Stimulated activated CD8-positive, alpha-beta memory T cell treated with anti-CD3 and anti-CD28 coated beads, Interleukin-4, amount 100 ng/mL, for 48 hours (primary cell): ENCODE measurements at regions not wholly inside any gene's neighbourhood (a gene's known extent, or its start where the extent isn't known, plus 50 kb on each side); places are given as distances from the start of the nearest gene placed in this dataset.
A peak's percentile ranks its signal among the peaks of the same experiment; 100 is the strongest.

Source experiments
- DNase-seq: peaks from one replicate; pipeline ENCODE4 v3.0.0-alpha.2; 2020

DNA sequence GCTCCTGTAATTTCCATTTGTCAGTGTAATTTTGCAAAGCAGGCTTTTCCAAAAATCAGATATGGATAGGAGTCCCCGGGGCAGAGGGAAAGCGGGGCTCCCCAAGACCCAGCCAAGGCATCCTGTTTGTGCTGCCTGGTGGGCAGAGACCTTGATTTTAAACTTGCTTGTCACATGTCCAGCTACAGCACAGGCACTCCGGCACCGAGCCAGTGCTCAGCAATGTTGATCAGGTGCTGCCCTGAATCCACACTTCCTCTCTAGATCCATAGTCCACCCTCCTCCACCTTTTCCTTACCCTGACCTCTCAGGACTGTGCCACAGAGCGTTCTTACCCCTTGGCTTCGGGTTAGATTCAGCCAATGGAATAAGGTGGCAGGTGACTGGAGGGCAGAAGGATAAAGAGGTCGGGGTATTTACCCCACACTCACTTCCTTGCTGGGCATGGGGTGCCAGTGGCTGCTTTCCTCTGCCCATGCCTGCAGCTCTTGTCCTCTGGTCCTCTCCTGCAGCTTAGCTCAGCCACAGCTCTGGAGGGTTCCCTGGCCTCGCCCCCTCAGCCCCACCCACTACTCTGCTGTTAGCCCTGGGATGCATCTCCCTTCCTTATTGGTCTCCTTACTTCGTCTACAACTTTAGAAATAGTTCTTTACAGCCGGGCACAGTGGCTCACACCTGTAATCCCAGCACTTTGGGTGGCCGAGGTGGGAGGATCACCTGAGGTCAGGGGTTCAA is 80.1 kb downstream of the IRF2BPL start:
- DNase-seq: no peak

DNA sequence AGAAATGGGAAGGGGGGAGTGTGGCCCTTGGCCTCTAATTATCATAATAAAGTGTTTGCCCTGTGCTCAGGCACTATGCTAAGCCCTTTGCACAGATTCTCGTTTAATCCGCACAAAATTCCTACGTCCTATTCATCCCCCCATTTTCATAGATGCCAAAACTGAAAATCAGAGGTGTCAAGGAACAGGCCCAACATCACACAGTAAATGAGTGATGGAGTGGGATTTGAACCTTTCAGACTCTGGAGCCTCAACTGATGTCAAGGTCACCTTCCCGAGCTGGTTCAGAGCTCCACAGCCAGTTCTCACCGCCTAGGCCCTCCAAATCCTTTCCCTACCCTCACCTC is 80.7 kb downstream of the IRF2BPL start:
- no peak for DNase-seq

DNA sequence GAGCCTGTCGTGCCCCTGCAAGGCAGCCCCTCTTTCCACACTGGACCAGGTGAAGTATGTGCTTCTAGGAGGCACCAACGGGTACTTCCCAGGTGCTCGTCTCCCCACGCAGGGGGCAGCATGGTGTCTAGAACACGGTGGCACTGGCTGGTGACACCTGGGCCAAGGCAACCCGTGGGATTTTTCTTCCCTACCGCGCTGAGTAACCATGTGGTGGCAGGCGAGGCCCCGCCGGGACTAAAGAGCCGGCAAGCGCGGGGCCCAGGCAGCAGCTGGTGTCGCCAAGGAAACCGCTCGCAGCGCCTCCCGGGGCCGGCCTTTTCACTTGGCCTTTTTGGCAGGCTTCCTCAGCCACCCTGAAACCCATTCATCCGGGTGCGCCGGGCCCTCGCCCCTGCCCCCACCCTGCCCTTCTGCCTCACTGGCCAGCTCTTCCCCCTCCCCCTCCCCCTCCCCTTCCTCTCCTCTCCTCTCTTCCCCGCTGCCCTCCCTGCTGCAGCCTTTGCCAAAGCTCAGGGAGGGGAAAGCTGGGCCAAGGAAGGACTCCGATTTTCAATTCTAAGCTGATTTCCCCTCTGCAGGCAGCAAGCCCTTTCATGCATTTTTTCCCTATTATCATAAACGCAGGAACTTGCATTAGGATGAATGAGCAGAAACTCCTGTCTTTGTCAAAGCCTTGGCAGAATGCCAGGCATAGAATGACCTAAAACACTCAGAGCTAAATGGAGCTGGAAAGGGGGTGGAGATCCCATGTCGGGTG is 81.2 kb downstream of the IRF2BPL start:
- peak; percentile 86 for DNase-seq

DNA sequence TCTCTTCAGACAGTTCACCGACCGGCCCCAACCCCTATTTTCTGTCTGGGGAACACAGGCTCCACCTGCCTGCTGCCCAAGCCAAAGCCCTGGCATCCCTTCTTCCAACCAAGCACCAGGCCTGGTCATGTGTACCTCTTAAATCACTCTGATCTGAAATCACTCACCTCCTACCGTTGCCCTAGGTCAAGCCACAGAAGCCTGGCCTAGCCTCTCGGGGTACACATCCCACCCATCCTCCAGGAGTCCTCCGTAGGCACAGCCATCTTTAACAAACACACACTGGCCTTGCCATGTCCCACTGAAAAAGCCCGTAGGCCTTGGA is 81.8 kb downstream of the IRF2BPL start:
- DNase-seq: no peak

DNA sequence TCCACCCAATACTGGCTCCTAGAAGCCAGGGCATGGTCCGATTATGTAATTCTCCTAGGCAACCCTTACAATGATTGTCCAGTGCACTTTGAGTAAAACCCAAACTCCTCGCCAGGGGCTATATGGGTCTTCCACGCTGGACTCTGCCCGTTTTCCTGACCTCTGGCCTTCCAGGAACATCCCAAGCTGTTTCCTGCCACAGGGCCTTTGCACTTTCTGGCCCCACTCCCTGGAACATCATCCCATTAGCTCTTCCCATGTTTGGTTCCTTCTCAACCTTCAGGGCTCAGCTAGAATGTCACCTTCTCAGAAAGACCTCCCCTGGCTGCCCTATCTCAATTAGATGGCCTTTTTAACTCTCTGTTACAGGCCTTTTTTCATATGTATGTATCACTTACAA is 85.4 kb downstream of the IRF2BPL start:
- DNase-seq: no peak

DNA sequence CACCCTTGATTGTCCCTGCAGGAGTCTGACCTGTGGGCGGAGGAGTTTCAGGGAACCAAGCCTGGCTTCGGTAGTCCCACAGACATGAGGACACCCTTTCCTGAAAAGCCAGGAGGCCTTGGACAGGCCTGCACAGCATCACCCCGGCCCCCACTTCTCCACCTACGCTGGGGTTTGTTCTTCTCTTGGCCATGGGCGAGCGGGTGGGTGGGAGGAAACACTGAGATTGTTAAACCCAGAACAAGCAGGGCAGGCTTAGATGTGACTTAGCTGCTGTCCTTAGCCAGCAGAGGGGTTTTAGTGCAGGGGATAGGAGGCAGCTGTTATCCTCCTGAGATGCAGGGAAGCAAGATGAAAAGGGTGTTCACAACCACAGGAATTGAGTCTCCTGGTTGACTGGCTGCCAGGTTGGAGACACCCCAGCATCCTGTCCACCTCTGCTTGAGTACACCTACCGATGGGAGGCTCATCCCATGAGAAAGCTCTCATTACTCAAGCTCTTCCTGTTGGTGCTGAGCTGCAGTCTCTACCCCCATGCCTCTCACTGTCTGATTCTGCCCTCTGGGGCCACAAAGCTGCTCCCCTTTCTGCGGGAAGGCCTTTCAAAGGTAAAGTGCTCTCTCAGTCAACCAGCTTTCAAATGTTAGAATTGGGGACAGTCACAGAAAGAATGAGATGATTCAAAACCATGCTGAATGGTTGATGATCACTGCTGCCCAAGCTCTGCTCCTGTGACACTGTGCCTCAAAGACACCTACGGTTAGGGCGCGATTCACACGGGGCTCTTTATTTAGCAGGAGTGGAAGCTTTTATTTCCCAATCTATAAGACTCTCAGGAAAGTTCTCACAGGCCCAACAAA is 86.3 kb downstream of the IRF2BPL start:
- no peak for DNase-seq

DNA sequence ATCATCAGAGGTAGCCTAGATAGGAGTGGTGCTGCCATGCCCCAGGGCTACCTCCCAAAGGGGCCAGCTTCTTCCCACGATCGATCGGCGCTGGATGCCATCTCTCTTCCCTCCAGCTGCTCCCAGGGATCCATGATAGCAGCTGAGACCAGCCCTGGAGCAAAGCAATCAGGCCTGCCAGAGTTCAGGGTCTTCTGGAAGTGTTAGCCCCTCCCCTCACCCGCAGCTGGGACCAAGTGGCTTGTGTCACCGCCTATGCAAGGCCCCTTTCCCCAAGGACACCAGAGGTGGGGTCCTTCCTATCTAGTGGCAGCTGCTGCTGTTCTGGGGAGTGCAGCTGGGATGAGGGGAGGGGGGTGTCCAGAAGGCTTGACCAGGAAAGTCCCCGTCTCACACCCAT is 87.0 kb downstream of the IRF2BPL start:
- DNase-seq: no peak

DNA sequence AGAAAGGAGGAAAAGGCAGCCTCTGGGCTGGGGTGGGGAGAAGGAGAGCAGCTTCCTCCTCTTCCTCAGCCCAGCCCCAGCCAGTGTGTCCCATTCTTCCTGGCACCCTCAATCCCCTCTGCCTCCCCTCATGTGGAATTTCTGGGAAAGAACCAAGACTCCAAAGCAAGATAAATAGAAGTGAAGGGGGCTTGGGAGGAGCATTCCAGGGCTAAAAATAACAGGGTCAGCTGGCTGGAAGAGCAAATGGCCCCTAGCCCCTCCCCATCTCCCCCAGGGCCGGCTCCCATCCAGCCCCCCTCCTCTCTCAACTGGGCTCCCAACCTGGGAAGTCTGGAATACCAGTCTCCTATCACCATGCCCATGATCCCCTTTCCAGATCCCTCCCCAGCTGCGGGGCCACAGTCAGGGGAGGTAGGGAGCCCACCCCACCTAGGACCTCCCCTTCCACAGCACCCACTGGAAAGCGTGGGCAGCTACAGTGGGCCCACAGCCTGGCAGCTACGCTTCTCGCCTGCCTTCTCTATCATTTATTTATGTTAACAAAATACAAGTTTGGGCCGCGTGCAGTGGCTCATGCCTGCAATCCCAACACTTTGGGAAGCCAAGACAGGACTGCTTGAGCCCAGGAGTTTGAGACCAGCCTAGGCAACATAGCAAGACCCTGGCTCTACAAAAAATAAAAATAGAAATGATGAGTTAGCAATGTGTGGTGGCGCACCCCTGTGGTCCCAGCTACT is 88.3 kb downstream of the IRF2BPL start:
- no peak for DNase-seq

DNA sequence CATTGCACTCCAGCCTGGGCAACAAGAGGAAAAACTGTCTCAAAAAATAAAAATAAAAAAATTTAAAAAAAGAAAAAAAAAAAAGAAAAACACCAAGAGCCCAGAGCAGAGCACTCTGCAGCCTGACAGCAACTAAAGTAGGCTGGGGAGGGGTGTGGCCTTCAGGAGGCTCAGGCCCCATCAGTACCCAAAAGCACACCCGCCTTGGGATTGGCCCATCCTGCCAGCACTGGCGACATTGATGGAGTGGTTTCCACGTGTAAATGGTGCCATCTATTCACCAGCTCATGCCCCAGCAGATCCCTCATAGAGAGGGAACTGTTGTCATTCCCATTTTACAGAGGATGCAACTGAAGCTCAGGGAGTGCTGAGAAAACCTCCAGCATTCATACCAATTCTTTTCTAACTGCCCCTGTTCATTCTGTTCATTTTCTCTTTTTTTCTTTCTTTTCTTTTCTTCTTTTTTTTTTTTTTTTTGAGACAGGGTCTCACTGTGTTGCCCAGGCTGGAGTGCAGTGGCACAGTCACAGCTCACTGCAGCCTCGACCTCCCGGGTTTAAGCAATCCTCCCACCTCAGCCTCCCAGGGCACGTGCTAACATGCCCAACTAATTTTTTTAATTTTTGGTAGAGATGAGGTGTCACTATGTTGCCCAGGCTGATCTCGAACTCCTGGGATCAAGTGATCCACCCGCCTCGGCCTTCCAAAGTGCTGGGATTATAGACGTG is 89.3 kb downstream of the IRF2BPL start:
- no peak for DNase-seq

DNA sequence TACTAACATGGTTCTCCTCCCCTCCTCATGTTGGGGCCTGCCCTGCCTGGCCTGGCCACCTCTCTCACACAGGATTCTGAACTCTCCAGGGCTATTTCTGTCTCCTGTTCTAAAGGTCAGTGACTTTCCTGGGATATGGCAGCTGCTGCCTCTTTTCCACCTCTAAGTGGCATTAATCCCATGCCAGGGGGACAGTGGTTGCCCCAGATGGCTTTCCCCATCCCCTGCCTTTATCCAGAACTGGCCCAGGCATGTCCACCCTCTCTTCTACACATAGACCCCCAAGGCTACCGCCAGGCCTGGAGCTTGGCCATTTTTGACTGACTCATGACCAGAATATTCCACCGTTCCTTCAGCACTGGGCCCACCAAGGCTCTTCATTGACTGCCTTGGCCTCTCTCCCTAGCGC is 90.4 kb downstream of the IRF2BPL start:
- DNase-seq: no peak

DNA sequence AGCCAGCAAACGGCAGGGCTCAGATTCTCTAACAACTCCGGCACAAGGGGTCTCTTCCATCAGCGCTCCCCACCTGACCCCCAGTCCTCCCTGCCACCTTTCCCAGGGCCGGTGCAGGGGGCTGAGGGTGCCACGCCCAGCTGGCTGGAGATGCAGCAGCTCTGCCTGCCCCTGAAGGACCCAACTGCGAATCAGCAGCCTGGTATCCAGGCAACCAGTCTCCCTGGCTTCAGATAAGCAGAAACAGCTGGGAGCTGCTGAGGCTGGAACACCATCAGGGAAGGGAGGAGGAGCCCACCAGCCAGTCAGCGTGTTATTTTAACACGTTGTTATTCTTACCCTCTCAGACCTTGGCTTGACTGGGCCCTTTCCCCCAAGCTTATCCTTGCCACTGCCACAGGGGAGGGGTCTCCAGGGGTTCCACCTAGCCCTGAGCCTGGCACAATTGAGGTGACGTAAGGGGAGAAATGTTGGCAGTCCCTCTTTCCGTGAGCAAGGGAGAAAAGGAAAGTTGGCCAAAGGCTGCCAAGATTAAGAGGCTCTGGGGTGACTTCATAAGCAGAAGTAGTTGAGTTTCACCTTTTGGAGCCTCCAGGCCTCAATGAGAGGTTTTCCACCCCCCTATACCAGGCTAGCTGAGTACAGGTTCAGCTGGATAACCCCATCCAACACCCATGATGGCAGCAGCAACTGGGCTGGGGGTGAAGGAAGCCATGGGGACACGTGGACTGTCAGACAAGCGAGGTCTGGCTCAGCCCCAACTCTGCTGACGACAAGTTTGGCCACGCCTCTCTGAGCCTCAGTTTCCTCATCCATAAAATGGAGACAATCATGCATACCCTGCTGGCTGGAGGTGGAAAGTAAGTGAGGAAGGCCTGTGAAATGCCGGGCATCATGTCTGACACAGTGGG is 91.1 kb downstream of the IRF2BPL start:
- DNase-seq: no peak

DNA sequence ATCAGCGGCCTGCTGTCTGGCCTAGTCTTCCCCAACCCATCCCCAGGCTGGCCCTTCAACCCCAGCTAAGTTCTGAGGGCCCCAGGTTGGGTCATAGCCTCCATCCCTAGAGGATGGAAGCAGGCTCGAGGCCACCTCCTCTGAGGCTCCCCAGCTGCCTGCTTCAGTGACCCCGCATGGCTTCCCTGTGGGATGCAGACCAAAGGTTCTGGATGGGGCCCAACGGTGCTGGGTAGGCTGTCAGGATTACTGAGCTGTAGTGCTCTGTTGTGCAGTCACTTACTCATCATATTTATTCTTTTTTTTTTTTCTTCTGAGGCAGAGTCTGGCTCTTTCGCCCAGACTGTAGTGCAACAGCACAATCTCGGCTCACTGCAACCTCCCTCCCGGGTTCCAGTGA is 92.0 kb downstream of the IRF2BPL start:
- no peak for DNase-seq

DNA sequence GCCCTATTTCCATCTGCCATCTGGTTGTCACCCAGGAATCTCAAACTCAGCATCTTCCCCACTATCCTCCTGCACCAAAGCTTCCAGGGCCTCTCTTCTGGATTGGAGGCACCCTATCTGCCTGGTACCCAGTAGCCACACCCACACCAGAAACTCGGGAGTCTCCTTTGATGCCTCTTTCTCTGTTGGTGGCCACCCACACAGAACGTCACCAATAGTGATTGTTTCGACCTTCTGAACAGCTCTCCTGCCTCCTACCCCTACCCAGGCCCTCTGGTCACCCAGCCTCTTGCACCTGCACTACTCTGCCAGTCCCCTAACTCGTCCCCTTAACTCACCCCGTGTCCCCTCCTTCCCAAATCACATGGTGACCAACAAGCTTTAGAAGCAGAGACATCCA is 95.0 kb downstream of the IRF2BPL start:
- DNase-seq: no peak

DNA sequence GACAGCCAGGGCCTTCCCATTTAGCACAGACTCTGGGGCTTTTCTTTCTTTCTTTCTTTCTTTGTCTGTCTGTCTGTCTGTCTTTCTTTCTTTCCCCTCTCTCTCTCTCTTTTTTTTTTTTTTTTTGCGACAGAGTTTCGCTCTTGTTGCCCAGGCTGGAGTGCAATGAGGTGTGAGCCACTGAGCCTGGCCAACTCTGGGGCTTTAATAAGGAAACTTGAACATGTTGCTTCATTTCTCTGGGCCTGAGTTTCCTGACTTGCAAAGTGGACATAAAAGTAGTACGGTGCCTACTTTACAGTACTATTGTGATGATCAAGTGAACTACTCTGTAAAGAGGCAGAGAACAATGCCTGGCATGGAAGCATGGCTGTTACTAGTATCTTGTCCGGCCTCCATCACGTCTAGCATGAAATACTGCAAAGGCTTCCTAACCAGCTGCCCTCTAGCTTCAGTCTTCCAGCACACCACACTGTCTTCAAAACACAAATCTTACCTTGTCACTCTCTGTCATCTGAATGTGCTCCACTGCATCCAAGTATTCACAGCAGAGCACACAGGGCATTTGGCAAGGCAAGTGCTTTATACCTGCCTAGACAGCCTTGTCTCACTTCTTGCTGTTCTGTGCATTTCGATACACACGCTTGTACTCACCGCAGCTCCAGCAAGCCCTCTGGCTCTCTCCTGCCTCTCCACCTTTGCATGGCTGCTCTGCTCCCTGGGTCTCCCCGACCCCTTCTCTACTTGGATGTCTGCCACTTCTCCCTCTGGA is 96.7 kb downstream of the IRF2BPL start:
- DNase-seq: no peak

DNA sequence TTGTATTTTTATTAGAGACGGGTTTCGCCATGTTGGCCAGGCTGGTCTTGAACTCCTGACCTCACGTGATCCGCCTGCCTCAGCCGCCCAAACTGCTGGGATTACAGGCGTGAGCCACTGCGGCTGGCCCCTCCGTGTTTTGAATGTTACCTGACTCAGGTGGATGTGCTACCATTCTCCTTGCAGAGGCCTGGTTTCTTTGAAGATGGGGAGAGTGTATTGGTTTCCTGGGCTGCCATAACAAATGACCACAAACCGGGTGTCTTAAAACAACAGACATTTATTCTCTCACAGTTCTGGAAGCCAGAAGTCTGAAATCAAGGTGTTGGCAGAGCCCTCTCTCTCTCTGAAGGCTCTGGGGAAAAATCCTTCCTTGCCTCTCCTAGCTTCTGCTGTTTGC is 98.0 kb downstream of the IRF2BPL start:
- no peak for DNase-seq

DNA sequence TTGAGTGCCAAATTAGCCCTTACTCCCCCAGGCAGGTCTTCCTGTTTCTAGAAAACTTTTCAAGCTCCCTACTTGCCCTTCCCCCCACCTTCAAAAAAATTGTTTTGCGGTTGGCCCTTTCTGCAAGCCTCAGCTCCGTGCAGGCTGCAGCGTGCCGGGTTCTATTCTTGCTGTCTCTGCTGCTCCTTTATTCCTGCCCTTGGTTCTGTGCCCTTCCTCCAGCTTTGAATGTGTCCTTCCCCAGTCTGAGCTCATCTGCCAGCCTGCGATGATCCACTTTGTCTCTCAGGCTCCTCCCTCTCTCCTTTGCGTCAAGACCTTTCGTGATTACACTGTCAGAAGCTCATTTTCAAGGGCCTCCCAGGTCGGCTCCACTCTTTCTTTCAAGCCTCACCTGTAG is 98.6 kb downstream of the IRF2BPL start:
- peak; percentile 62 for DNase-seq

DNA sequence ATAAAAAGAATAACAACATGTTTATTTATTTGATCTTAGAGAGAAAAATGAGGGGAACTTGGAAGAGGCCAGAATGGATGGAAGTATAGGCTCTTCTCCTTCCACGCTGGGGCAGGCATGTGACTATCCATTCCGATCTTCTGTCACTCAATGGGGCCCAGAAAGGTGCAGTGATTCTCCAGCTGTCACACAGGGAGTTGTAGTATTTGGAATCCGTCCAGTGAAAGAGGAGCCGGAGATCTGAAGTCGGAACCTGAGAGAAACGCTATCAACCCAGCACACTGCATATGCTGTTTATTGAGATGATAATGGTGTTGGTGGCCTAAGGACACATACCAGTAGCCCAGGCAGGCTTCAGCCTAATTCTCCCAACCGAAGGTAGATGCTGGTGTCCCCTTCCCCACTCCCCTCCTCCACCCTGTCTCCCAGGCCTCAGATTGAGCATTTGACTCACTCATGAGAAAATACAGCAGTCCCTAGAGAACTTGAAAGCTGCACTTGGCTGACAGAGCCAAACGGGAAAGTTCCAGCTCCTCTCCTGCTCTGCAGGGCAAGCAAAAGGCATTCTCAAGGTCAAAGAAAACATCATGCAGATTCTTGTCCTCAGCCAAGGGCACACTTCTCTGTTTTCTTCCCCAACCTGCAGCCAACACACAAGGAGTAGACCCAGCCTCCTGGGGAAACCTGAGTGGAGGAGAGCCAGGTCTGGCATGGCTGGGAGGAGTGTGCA is 100.4 kb downstream of the IRF2BPL start:
- DNase-seq: no peak

DNA sequence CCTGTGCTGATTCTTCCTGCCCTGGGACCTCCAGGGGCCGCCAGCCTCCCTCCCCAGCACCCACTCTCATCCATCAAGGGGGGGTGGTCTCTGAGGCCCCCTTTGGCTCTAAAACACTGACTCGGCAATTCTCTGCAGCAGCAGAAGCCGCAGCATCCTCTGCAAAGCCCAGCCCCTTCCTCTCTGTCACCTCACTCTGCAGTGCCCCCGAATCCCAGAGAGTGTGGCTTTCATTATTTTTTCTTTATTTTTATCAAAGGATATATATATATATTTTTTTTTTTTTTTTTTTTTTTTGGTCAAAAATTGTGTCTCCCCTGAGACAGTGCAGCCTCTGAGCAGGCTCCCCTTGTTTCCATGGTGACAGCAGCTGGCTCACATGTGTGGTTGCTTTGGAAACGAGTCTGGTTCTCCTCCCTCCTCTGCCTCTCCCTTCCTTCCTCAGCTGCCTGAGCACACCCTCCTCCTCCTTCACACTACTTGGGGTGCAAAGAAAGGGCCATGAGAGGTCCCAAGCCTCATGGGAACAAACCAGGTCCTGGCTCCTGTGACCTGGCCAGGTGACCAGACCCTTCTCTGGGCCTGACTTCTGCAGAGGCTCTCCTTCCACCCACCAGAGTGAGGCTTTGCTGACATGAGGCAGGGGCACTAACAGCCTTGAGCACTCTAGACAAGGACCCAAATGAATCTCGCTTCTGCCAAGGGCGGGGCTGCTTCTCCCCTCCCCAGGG is 100.5 kb downstream of the LRRC74A start:
- peak; percentile 58 for DNase-seq

DNA sequence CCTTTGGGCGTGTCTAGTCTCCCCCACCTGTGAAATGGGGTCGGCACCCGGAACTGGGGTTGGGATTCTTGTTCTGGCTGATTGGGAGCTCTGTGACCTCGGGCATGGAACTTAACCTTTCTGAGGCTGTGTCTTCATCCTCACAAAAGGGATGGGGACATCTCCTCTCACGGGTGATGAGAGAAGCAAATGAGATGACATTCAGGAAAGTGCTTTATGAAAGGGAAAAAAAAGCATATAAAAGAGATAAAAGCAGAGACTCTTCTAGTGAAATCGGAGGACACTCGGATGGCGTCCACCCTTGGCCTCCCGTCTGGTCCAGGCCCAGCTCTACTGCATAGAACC is 98.9 kb downstream of the LRRC74A start:
- no peak for DNase-seq
